GM10266 (cell line): ENCODE measurements at regions not wholly inside any gene's neighbourhood (a gene's known extent, or its start where the extent isn't known, plus 50 kb on each side); places are given as distances from the start of the nearest gene placed in this dataset.
"Not testable (repeated sequence)": the region's sequence is repeated elsewhere in the genome, so short reads cannot be mapped to it uniquely, and the experiment has no call there.

Source experiments
- DNase-seq: peaks from one replicate; pipeline ENCODE4 v3.0.0; 2012; ENCODE audit errors: extremely low spot score
- TF ChIP-seq, protein P1 (sequence below): IDR thresholded peaks from 2 replicates; pipeline ENCODE4 v1.5.1; 2012; ENCODE audit warnings: mild to moderate bottlenecking, low read depth; ENCODE audit not compliant: control insufficient read depth, insufficient read depth; ENCODE audit errors: missing control alignments

DNA sequence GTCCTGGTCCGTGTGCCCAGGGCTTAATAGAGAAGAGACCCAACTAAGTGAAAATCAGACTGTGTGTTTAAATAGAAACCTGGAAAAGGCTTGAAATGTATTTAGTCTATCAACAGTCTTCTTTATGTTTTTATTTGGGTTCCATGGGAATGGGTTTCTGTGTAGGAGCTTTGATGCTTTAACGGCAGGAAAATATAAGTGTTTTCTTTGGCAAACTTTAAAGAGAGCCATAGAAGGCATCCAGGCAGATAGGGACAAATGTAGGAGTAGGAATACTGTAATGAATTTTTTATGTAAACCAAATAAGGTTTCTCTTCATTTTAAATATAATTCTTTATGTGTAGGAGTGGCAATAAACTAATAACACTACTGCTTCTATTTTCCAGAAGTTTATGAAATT is 989.0 kb downstream of the GATA3 start:
- TF ChIP-seq, protein P1, sequence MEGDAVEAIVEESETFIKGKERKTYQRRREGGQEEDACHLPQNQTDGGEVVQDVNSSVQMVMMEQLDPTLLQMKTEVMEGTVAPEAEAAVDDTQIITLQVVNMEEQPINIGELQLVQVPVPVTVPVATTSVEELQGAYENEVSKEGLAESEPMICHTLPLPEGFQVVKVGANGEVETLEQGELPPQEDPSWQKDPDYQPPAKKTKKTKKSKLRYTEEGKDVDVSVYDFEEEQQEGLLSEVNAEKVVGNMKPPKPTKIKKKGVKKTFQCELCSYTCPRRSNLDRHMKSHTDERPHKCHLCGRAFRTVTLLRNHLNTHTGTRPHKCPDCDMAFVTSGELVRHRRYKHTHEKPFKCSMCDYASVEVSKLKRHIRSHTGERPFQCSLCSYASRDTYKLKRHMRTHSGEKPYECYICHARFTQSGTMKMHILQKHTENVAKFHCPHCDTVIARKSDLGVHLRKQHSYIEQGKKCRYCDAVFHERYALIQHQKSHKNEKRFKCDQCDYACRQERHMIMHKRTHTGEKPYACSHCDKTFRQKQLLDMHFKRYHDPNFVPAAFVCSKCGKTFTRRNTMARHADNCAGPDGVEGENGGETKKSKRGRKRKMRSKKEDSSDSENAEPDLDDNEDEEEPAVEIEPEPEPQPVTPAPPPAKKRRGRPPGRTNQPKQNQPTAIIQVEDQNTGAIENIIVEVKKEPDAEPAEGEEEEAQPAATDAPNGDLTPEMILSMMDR = no peak
- no peak for DNase-seq

DNA sequence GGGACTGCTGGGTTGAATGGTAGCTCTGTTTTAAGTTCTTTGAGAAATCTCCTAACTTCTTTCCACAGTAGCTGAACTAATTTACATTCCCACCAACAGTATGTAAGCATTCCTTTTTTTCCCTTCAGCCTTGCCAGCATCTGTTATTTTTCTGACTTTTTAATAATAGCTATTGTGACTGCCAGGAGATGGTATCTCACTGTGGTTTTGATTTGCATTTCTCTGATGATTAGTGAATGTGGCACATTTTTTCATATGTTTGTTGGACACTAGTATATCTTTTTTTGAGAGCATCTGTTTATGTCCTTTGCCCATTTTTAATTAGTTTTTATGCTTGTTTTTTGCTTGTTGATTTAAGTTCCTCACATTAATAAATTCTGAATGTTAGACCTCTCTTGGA is 990.8 kb downstream of the GATA3 start:
- no peak for DNase-seq
- TF ChIP-seq, protein P1 = no peak

DNA sequence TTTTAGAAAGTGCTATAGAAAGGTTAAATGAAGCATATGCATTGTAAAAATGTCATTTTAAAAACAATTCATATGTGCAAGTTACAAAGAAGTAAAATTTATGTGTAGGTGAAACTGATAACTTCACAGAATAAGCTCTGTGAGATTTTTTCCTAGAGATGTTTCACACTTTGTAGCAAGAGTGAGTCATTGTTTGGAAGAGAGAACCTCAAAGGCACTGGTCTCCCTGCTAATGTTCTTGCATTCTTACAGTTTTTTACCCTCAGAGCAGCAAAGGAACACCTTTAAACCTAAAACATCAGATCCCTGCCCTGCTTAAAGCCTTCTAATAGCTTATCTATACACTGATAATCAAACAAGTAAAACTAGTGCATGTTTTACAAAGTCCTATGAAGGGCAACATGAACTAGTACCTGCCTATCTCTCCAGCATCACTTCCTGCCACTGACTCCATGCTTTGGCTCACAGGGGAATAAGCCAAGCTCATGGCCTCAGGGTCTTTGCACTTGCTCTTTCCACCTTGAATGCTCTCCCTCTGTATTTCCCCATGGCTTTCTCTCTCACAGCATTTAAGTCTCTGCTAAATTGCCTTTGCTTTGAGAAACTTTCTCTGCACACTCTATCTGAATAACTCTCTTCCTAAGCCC is 997.0 kb downstream of the GATA3 start:
- TF ChIP-seq, protein P1 = no peak

DNA sequence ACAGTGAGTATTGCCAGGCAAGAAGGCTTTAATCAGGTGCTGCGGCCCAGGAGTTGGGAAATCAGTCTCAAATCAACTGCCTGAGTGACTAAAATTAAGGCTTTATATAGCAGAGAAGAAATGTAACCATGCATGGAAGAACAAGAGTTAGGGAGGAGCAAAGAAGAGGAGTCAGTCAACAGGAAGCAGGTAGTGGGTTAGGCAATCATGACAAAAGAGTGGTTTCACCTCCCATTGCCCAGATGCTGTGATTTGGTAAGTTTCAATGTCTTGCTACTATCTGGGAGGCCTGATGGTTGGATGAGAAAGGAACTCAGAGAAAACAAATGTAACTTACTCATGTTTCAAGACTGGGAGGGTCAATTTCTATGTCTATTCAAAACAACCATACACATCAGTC is 998.3 kb downstream of the GATA3 start:
- no peak for DNase-seq
- TF ChIP-seq, protein P1 = no peak

More for the DNA sequence above, 997.0 kb downstream of the GATA3 start:
- DNase-seq = no peak

DNA sequence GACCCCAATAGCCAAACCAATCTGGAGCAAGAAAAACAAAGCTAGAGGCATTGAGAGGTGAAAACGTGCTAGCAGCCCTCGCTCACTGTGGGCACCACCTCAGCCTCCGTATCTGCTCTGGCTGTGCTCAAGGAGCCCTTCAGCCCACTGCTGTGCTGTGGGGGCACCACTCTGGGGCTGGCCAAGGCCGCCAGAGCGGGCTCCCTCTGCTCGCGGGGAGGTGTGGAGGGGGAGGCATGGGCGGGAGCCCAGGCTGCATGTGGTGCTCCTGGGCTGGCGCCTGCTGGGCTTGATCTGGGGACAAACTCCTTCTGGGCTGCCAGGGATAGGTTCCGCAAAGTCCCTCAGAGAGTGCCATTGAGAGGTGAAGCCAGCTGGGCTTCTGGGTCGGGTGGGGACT is 1002.0 kb downstream of the GATA3 start:
- DNase-seq = no peak

DNA sequence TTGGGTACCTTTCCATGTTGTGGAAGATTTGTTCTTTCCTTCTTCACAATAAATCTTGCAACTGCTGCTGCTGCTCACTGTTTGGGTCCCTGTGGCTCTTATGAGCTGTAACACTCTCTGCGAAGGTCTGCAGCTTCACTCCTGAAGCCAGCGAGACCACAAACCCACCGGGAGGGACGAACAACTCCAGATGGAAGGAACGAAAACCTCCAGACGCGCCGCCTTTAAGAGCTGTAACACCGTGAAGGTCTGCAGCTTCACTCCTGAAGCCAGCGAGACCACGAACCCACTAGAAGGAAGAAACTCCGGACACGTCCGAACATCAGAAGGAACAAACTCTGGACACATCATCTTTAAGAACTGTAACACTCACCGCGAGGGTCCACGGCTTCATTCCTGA is 1002.8 kb downstream of the GATA3 start:
- not testable (repeated sequence) for DNase-seq

More for the DNA sequence above, 1002.0 kb downstream of the GATA3 start:
- TF ChIP-seq, protein P1 = no peak

DNA sequence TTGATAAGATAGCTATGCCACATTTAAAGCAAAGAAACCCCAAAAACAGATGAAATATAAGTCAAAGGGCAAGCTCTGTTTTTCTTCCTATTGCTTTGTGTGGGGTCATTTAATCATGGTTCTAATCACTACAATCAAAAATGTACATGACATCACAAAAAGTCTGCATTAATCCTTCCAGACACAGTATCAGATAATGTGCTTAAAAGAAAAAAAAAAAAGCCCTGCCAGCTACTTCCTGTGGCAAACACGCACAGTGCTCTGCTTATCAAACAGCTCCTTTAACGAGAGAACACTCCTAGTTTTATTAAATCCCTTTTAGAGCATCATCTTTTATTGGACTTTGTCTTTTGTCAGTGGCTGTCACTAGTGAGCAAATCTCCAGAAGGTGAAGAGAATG is 1005.8 kb downstream of the GATA3 start:
- TF ChIP-seq, protein P1 = no peak
- no peak for DNase-seq

DNA sequence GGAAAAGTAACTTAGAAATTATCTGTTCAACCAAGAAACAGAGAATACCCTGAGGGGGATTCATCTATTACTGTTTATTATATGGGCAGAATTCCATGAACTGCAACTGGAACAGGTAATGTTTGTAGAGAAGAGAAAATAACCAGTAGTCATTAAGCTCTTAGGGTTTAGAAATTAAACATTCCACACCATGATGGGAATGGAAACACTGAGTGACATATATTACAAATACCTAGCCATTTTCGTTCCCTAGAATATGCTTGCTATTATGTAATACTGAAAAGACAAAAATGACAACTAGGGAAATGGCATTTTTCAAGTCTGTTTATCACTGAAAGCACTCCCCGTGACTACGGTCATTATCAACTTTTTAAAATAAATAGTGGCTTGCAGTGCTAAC is 1007.4 kb downstream of the GATA3 start:
- DNase-seq = no peak
- TF ChIP-seq, protein P1 = no peak
